ENCODE measurements at regions not wholly inside any gene's neighbourhood (a gene's known extent, or its start where the extent isn't known, plus 50 kb on each side); places are given as distances from the start of the nearest gene placed in this dataset.

DNA sequence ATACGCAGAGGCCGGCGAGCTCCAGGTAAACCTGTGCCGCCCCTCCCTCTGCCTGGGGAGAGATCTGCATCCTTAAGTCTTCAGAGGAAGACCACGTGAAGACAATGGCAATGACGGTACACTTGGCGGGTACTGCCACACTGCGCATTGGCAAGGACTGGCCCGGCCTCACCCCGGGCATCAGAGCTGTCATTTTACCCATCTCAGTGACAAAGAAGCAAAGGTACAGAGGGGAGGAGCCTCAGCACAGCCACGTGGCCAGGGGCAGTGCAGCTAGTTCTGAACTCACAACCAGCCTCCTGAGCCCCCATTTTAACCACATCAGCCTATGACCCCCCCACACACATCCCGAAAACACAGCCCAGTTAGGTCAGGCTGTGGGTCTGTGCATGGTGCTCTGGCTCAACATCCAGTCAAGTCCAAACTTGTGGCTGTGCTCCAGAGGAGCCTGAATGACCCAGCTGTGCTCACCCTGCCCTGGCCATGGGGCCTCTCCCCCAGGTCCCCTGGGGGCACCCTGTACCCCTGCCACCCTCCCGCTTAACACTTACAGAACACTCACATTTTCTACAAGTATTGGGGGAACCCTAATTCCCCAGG is 80.6 kb downstream of the C16orf95 start (continued):
- TF ChIP-seq ZNF624 (tag by site-specific recombination; IDR thresholded peaks at IDR 0.05) = no peak
- no peak for TF ChIP-seq ZBTB21 (tag by site-specific recombination; IDR thresholded peaks at IDR 0.05)
- no peak for TF ChIP-seq MEIS1 (CRISPR knock-in tag; IDR thresholded peaks at IDR 0.05; ENCODE audit: borderline replicate concordance)
- TF ChIP-seq, protein P1, sequence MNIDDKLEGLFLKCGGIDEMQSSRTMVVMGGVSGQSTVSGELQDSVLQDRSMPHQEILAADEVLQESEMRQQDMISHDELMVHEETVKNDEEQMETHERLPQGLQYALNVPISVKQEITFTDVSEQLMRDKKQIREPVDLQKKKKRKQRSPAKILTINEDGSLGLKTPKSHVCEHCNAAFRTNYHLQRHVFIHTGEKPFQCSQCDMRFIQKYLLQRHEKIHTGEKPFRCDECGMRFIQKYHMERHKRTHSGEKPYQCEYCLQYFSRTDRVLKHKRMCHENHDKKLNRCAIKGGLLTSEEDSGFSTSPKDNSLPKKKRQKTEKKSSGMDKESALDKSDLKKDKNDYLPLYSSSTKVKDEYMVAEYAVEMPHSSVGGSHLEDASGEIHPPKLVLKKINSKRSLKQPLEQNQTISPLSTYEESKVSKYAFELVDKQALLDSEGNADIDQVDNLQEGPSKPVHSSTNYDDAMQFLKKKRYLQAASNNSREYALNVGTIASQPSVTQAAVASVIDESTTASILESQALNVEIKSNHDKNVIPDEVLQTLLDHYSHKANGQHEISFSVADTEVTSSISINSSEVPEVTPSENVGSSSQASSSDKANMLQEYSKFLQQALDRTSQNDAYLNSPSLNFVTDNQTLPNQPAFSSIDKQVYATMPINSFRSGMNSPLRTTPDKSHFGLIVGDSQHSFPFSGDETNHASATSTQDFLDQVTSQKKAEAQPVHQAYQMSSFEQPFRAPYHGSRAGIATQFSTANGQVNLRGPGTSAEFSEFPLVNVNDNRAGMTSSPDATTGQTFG (tag by site-specific recombination; IDR thresholded peaks at IDR 0.05; ENCODE audit: borderline replicate concordance) = no peak
- no peak for TF ChIP-seq ZNF366 (tag by site-specific recombination; conservative IDR thresholded peaks at IDR 0.05)
- TF ChIP-seq, protein P2, sequence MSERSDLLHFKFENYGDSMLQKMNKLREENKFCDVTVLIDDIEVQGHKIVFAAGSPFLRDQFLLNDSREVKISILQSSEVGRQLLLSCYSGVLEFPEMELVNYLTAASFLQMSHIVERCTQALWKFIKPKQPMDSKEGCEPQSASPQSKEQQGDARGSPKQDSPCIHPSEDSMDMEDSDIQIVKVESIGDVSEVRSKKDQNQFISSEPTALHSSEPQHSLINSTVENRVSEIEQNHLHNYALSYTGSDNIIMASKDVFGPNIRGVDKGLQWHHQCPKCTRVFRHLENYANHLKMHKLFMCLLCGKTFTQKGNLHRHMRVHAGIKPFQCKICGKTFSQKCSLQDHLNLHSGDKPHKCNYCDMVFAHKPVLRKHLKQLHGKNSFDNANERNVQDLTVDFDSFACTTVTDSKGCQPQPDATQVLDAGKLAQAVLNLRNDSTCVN (tag by site-specific recombination; optimal IDR thresholded peaks at IDR 0.05) = no peak

DNA sequence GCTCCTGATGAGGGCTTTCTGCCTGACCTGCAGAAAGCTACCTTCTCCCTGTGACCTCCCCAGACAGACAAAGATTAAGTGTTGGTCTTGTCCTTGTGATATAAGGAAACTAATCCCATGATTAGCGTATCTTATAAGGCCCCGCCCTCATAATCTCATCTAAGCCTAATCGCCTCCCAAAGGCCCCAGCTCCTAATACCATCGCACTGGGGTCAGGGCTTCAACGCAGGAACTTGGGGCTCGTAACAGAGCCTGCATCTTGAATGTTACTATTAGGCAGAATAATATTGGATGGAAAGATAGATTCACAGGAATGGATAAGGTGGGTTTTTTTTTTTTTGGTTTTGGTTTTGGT is 78.9 kb downstream of the C16orf95 start:
- CTCF ChIA-PET = no interaction called here

DNA sequence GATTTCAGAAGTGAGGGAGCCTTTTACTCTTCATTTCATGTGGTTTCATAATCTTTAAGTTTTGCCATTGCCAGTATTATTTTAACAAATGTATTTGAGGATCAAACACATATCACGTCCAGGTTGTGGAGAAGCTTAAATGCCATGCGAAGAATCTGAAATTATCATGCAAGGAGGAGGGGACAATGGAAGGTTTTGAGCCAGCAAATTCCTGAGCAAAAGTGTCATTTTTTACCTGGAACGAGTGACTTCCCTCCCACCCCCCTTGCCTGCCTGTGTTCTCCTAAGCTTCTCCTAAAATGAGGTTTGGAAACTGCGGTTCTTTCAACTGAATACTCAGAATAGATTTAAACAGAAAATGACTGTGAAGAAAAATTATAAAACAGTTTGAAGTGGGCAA is 77.6 kb downstream of the C16orf95 start:
- Histone ChIP-seq H3K27ac (ENCODE audit: extremely low read depth, low read depth, low read length) (no peak overlapping the region), H3K36me3 (ENCODE audit: control insufficient read depth in 2 of 2, insufficient read depth in 1 of 2, low read length in 2 of 2) (no peaks in the 10 kb centered on the region), H3K9me3 (ENCODE audit: control insufficient read depth, insufficient read depth, low read depth, low read length) (no peaks in the 10 kb centered on the region), H3K4me3 (ENCODE audit: low read depth, low read length) (no peak overlapping the region), H3K4me1 (ENCODE audit: control insufficient read depth, insufficient read depth, low read length) (peaks cover 4% of the 10 kb centered on the region; the same call in 1 of the 2 replicates)
- ChIA-PET CTCF (interaction anchor here (2.7 kb wide), 1 partner anchor 39 kb away, joined by 8 read pairs; no protein-coding TSS in a partner anchor), POLR2A (no interaction called here)
- no peak for TF ChIP-seq ZNF571 (tag by site-specific recombination; IDR thresholded peaks at IDR 0.05)
- no peak for TF ChIP-seq ZNF561 (tag by site-specific recombination; IDR thresholded peaks at IDR 0.05; ENCODE audit: borderline replicate concordance)
- no peak for TF ChIP-seq ZNF549 (tag by site-specific recombination; IDR thresholded peaks at IDR 0.05)
- TF ChIP-seq ZNF677 (tag by site-specific recombination; IDR thresholded peaks at IDR 0.05) = no peak

More for the DNA sequence above, 78.9 kb downstream of the C16orf95 start:
- Histone ChIP-seq H3K9me3 (ENCODE audit: control insufficient read depth, insufficient read depth, low read depth, low read length) (no peaks in the 10 kb centered on the region), H3K4me3 (ENCODE audit: low read depth, low read length) (no peak overlapping the region), H3K27ac (ENCODE audit: extremely low read depth, low read depth, low read length) (no peak overlapping the region), H3K36me3 (ENCODE audit: control insufficient read depth in 2 of 2, insufficient read depth in 1 of 2, low read length in 2 of 2) (no peaks in the 10 kb centered on the region), H3K4me1 (ENCODE audit: control insufficient read depth, insufficient read depth, low read length) (peaks cover 4% of the 10 kb centered on the region; the same call in 1 of the 2 replicates)
- TF ChIP-seq, protein P3, sequence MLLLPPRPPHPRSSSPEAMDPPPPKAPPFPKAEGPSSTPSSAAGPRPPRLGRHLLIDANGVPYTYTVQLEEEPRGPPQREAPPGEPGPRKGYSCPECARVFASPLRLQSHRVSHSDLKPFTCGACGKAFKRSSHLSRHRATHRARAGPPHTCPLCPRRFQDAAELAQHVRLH (tag by site-specific recombination; IDR thresholded peaks at IDR 0.05) = no peak
- no peak for TF ChIP-seq ZNF670 (tag by site-specific recombination; IDR thresholded peaks at IDR 0.05; ENCODE audit: low read depth)
- no peak for TF ChIP-seq HOXA7 (CRISPR knock-in tag; IDR thresholded peaks at IDR 0.05; ENCODE audit: borderline replicate concordance)
- TF ChIP-seq, protein P4, sequence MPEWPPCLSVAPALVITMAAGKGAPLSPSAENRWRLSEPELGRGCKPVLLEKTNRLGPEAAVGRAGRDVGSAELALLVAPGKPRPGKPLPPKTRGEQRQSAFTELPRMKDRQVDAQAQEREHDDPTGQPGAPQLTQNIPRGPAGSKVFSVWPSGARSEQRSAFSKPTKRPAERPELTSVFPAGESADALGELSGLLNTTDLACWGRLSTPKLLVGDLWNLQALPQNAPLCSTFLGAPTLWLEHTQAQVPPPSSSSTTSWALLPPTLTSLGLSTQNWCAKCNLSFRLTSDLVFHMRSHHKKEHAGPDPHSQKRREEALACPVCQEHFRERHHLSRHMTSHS (tag by site-specific recombination; IDR thresholded peaks at IDR 0.05) = no peak
- TF ChIP-seq, protein P5, sequence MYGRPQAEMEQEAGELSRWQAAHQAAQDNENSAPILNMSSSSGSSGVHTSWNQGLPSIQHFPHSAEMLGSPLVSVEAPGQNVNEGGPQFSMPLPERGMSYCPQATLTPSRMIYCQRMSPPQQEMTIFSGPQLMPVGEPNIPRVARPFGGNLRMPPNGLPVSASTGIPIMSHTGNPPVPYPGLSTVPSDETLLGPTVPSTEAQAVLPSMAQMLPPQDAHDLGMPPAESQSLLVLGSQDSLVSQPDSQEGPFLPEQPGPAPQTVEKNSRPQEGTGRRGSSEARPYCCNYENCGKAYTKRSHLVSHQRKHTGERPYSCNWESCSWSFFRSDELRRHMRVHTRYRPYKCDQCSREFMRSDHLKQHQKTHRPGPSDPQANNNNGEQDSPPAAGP (tag by site-specific recombination; IDR thresholded peaks at IDR 0.05) = no peak
- no peak for TF ChIP-seq ZNF777 (tag by site-specific recombination; IDR thresholded peaks at IDR 0.05; ENCODE audit: borderline replicate concordance)
- no peak for TF ChIP-seq WT1 (tag by site-specific recombination; IDR thresholded peaks at IDR 0.05)
- TF ChIP-seq ZNF202 (tag by site-specific recombination; IDR thresholded peaks at IDR 0.05; ENCODE audit: borderline replicate concordance) = no peak
- TF ChIP-seq ZNF223 (tag by site-specific recombination; IDR thresholded peaks at IDR 0.05) = no peak
- no peak for TF ChIP-seq ZNF837 (tag by site-specific recombination; IDR thresholded peaks at IDR 0.05)
- no peak for TF ChIP-seq ZNF169 (tag by site-specific recombination; IDR thresholded peaks at IDR 0.05)
- no peak for TF ChIP-seq ZNF544 (tag by site-specific recombination; IDR thresholded peaks at IDR 0.05)
- TF ChIP-seq ZNF600 (tag by site-specific recombination; IDR thresholded peaks at IDR 0.05) = no peak
- TF ChIP-seq ZFHX2 (tag by site-specific recombination; conservative IDR thresholded peaks at IDR 0.05) = no peak
- no peak for TF ChIP-seq ZNF785 (tag by site-specific recombination; IDR thresholded peaks at IDR 0.05)
- TF ChIP-seq ZNF214 (tag by site-specific recombination; IDR thresholded peaks at IDR 0.05; ENCODE audit: borderline replicate concordance) = no peak
- no peak for TF ChIP-seq ZNF416 (tag by site-specific recombination; IDR thresholded peaks at IDR 0.05)
- no peak for TF ChIP-seq SP3 (tag by site-specific recombination; IDR thresholded peaks at IDR 0.05)
- no peak for TF ChIP-seq ZFP41 (tag by site-specific recombination; IDR thresholded peaks at IDR 0.05; ENCODE audit: borderline replicate concordance)
- POLR2A ChIA-PET = no interaction called here
